Motor neuron (in vitro differentiated cells): ENCODE measurements at regions not wholly inside any gene's neighbourhood (a gene's known extent, or its start where the extent isn't known, plus 50 kb on each side); places are given as distances from the start of the nearest gene placed in this dataset.
A peak's percentile ranks its signal among the peaks of the same experiment; 100 is the strongest.

Experiments
- ATAC-seq, 8 experiments: fragments of 200-7000 bp; cut with Tn5 transposase; replicated peaks in 6 of 8; 2 replicates each; pipeline ENCODE4 v1.8.0; 2021; ENCODE audit warnings: mild to moderate bottlenecking in 8 of 8, moderate library complexity in 8 of 8
- H3K27ac ChIP-seq, 2 donors: fragments of 250-450 bp; sonication (Bioruptor Pico); 2 replicates each; pipeline ENCODE4 v1.9.0; 2021; ENCODE audit warnings: antibody characterized with exemption in 2 of 2, mild to moderate bottlenecking in 2 of 2, moderate library complexity in 1 of 2
- H3K4me1 ChIP-seq, 2 donors: fragments of 250-450 bp; sonication (Bioruptor Pico); replicated peaks in 1 of 2; 2 replicates each; pipeline ENCODE4 v1.6.1; 2021; ENCODE audit warnings: antibody characterized with exemption in 2 of 2, mild to moderate bottlenecking in 2 of 2, moderate library complexity in 1 of 2
- H3K4me3 ChIP-seq, 5 donors: fragments of 250-450 bp; sonication (Bioruptor Pico); 2 replicates each; pipeline ENCODE4 v1.9.0; 2021; ENCODE audit warnings: antibody characterized with exemption in 5 of 5, mild to moderate bottlenecking in 5 of 5, moderate library complexity in 4 of 5
- WGBS, 10 experiments: fragments of 450-650 bp; shearing (Covaris generic); methylation state at CpG; one replicate each; pipeline ENCODE4 v1.0.0; 2022; 5-methylcytosine and 5-hydroxymethylcytosine counted together
- in situ Hi-C, 9 experiments: fragments of 400-800 bp; cut with MboI; loops; one replicate each; pipeline ENCODE4 v1.15.0; 2021; ENCODE audit warnings: low sequenced_read_pairs in 9 of 9, low pct_unique_long_range_greater_than_20kb in 2 of 9; ENCODE audit not compliant: unreplicated experiment in 9 of 9

DNA sequence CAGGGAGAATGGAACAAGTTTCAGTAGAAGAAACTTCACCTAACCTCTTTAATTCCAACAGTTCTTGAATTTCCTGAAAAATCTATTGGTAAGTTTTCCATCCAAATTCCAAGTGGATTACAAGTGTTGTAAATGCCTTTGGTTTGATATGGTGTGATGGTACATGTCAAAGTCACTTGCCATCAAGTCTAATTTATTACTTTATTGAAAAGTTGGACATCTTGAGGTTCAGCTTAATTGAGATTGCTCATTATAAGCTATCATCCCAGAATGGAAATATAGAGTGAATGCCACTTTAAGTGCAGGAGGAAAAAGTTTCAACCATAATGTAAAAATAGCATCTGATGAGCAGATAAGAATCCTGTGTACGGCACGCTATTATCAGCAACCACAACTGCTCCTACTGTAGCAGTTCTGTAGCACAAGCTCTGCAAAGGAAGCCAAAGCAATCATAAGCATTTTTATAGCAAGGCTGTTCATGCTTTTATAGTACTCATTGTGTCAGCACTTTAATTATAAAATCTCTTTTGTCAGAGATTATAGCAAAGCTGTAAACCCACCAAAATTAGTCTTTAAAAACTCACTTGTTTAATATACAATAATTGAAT, 991.8 kb upstream of the PHF14 start:
- no peak overlapping the region for H3K4me3 ChIP-seq
- in situ Hi-C loops = no loop called here
- 10 to 100% (median 92%) methylated on average over 2 of the region's 2 CpGs; no CpG with 5 or more reads in 3 of the 10 experiments for WGBS, 10 experiments
- no peak overlapping the region for H3K27ac ChIP-seq
- H3K4me1 ChIP-seq = no peaks in the 10 kb centered on the region
- no peak for ATAC-seq

DNA sequence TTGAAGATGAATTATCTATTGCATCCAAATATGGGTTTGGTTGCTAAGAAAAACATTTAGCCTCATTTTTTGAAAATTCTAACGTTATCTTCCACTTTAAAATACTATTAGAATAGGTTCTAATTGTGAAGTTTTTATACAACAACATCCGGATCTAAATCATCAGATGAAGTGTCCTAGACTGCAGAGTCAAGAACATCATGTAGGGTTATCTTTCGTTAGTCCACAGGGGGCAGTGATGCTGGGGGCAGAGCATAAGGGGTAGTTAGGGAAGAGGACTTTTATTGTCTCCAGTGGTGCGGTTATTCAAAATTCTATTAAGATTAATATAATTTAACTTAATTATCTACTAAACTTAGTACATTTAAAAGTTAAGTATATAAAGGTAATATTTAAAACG, 990.6 kb upstream of the PHF14 start:
- no peak overlapping the region for H3K4me3 ChIP-seq
- H3K27ac ChIP-seq = no peak overlapping the region
- in situ Hi-C loops = no loop called here
- no peaks in the 10 kb centered on the region for H3K4me1 ChIP-seq
- ATAC-seq = no peak
- WGBS, 10 experiments = 17 to 100% (median 67%) methylated on average over 1 to 5 of the region's 5 CpGs

DNA sequence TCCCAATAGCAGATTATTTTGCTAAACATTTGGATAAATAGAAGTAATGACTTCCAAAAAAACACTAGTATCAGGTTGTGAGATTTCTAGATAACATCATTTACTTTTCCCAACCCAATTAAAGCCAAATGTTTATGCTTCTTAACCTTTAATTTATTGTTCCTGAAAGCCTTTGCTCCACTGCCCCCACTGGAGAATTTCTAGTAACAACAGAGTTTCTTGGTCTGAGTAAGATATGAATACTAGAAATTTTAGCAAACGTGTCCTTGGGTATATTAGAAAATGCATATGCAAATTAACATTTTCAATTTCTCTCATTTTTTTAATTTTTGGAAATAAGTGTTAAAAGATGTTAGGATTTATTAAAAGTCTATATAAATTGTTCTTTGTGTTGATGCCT, 958.0 kb upstream of the PHF14 start:
- Histone ChIP-seq H3K4me1 (no peaks in the 10 kb centered on the region), H3K27ac (no peak overlapping the region), H3K4me3 (no peak overlapping the region)
- in situ Hi-C loops = no loop called here
- ATAC-seq = no peak
- 0 to 100% (median 67%) methylated on average over 1 of the region's 1 CpG; no CpG with 5 or more reads in 1 of the 10 experiments for WGBS, 10 experiments

DNA sequence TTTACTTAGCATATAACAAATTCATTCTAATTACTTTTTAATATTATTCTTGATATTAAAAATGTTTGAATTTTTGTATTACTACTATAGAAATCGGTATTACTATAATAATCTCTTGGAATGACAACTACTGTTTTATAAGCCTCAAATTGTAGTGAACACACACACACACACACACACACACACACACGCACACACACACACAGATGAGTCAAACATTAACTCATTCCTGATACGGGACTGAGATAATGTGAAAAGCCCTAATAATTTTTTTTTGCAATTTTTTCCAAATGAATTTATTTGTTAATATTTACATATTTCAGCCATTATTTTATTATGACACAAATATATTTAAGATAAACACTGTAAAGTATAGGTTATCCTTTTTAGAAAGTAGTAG, 951.2 kb upstream of the PHF14 start:
- in situ Hi-C loops = no loop called here

DNA sequence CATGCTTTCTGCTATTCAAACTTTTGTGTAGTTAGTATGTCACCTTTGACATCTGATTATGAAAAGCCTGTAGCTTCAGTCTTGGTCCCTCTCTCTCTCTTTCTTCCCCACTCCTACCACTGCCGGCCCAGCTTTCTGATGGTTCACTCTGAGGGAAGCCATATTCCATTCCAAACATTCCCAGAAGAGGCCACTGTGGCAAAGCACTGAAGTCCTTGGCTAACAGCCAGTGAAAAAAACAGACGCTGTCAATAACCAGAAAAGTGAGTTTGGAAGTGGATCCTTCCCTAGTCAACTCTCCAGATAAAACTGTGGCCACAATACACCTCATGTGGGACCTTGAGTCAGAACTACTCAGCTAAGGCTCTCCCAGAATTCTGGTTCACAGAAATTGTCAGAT, 950.7 kb upstream of the PHF14 start:
- peak in 2 of 8 experiments; percentile 30 to 53 for ATAC-seq
- Histone ChIP-seq H3K4me1 (no peaks in the 10 kb centered on the region), H3K4me3 (no peak overlapping the region), H3K27ac (no peak overlapping the region)
- WGBS, 10 experiments = 0 to 43% (median 20%) methylated on average over 1 to 2 of the region's 2 CpGs; no CpG with 5 or more reads in 1 of the 10 experiments
- in situ Hi-C loops = no loop called here

More for the DNA sequence above, 951.2 kb upstream of the PHF14 start:
- H3K4me3 ChIP-seq = no peak overlapping the region
- no peak for ATAC-seq
- WGBS, 10 experiments = 4 to 88% (median 52%) methylated on average over 2 to 3 of the region's 3 CpGs; no CpG with 5 or more reads in 2 of the 10 experiments
- no peak overlapping the region for H3K27ac ChIP-seq
- no peaks in the 10 kb centered on the region for H3K4me1 ChIP-seq

DNA sequence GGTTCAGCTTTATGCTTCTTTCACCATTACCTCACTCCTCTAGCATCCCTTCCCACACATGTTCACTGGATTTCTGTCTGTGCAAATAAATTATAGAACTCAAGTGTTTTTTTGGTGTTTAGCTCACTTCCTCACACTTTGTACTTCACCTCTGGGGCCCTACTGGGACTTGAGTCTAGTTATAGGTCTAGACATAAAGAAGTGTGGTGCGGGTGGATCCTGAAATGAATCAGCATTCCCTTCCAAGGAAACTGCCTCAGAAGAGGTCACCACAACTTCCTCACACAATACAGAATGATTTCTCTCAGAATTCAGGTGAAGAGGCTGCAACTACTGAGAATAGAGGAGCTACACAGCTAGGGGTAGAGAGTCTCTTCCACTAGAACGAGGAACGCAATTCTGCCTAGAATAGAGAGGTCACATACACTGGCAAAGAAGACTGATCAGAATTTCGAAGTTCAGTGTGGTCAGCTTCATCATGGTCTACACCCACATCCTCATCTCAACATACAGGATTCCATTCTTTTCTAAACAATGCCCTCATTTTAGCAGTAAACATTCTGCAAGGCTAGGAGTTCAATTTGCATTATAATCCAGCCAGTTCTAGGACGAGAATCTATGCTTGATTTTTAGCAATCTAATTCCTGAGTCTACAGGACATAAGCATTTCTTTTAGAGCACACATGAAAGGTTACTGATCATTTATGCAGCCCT, 938.7 kb upstream of the PHF14 start:
- Histone ChIP-seq H3K27ac (no peak overlapping the region), H3K4me1 (no peaks in the 10 kb centered on the region), H3K4me3 (no peak overlapping the region)
- no peak for ATAC-seq
- in situ Hi-C loops = no loop called here
- 0 to 80% (median 53%) methylated on average over 1 to 5 of the region's 5 CpGs for WGBS, 10 experiments

DNA sequence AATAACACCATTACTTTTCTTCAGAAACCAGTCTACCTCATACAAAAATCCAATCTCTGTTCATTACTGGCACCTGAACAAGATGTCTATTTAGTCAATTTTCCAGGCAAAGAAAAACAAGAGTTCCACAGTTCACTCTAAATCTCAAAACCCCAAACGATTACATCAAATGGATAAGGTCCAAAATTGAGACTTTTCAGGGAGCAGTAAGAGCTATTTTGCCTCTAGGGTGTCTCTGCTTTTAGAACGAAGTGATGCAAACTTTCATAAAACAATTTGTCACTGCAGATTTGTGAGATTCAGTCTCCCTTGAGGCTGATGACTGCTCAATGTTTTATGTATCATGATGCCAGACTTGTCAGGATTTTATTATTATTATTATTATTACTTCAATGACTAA, 937.0 kb upstream of the PHF14 start:
- Histone ChIP-seq H3K4me1 (no peaks in the 10 kb centered on the region), H3K4me3 (no peak overlapping the region), H3K27ac (no peak overlapping the region)
- WGBS, 10 experiments = 0 to 92% (median 67%) methylated on average over 1 to 2 of the region's 2 CpGs; no CpG with 5 or more reads in 1 of the 10 experiments
- ATAC-seq = no peak
- in situ Hi-C loops = no loop called here

DNA sequence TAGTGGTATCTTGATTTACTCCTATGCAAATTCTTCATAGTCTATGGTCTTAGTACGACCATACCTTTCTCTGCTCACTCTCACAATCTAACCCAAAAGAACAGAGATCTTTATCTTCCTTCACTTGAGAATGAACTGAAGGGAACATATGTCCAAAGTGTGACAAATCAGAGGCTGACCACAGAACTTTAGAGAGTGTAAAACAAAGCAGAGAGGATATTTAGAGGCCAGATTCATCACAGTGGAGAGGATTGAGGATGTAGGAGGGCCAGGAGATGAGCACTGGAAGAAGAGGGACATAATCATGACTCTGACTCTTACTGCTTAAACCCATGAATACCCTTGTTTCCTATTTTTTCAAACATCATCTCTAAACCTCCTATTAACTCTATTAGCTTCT, 935.3 kb upstream of the PHF14 start:
- H3K4me3 ChIP-seq = no peak overlapping the region
- ATAC-seq = no peak
- no peaks in the 10 kb centered on the region for H3K4me1 ChIP-seq
- H3K27ac ChIP-seq = no peak overlapping the region
- WGBS, 10 experiments = 0 to 100% (median 89%) methylated on average over 1 of the region's 1 CpG; no CpG with 5 or more reads in 1 of the 10 experiments
- in situ Hi-C loops = no loop called here

DNA sequence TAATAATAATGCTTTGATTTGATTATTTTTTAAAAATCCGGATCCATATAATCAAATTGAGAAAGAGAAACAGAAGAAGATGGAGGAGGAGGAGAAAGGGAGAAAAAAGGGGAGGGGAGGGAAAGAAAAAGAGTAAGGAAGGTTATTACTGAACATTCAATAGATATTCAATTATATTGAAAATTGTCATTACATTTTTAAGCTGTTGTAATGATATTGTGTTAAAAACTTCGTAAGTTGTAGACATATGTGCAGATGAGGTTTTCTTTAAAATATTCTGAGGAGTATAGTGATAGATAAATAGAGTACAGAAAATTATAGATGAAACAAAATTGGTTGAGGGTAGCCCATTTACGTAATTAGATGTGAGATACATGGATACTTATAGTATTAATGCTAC, 933.0 kb upstream of the PHF14 start:
- Histone ChIP-seq H3K4me3 (no peak overlapping the region), H3K4me1 (no peaks in the 10 kb centered on the region), H3K27ac (no peak overlapping the region)
- WGBS, 10 experiments = 0 to 100% (median 72%) methylated on average over 2 to 3 of the region's 3 CpGs
- in situ Hi-C loops = no loop called here
- ATAC-seq = no peak

DNA sequence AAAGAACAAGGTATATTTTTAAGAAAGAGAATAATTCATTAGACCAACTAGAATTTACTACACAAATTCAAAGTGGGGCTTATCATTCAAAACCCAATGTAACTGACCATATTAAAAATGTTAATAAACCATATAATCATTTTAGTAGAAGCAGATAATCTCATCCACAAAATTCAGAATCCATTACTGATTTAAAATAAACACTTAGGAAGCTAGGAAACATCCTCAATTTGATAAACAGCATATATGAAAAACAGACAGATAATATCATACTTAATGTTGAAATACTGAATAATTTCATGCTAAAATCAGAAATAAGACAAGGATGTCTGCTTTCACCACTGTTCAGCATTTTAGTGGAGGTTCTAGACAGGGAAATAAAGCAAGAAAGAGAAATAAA, 902.8 kb upstream of the PHF14 start:
- in situ Hi-C loops = no loop called here
- Histone ChIP-seq H3K4me3 (no peak overlapping the region), H3K4me1 (no peaks in the 10 kb centered on the region), H3K27ac (no peak overlapping the region)
- no peak for ATAC-seq

DNA sequence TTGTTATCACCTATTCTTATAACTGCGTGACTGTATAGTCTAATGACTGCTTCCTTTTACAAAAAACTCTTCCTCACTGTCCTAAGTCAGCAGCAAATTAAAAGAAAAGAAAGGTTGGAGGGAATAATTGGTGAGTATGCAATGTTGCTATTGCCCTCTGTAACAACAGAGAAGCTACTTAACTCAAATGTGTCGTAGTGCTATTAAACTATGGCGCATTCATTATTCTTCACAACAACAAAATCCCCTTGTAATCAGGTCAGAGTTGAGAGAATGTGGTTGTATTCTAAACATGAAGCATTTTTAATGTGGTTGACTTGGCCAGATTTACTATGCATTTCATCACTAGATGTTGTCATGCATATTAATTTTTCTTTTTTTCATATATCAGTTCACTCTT, 897.8 kb upstream of the PHF14 start:
- in situ Hi-C loops = no loop called here
- H3K4me3 ChIP-seq = no peak overlapping the region
- no peaks in the 10 kb centered on the region for H3K4me1 ChIP-seq
- WGBS, 10 experiments = 0 to 100% (median 80%) methylated on average over 1 to 3 of the region's 3 CpGs; no CpG with 5 or more reads in 1 of the 10 experiments
- peak in 1 of 8 experiments; percentile 37 for ATAC-seq
- H3K27ac ChIP-seq = no peak overlapping the region

DNA sequence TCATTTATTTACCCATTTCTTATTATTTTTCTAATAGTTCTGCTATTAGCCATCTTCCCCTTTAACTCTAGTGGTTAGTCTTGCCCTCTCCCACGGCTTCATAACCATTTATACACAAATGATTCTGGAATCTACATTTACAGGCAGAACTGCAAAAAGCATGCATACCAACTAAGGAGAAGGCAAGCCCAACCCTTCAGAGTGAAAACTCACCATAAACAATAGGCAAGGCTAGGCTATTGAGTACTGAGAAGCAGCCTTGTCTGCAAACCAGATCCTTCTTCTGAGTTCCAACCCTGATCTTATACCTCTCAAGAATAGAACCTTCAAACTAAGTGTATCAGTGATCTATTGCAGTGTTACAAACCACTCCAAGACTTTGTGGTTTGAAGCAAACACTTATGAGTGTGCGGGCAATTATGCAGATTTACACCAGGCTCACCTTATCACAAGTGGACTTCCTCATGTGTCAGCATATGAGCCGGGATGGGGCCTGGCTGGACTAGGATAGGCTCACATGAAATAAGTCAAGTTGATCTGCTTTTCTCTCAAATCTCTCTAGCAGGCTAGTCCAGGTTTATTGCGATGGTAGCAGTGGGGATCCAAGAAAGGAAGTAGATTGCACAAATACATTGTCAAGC, 896.9 kb upstream of the PHF14 start:
- peak in 5 of 8 experiments; percentile 7 to 62 (median 50) for ATAC-seq
- WGBS, 10 experiments = 0 to 100% (median 38%) methylated on average over 1 to 4 of the region's 4 CpGs
- in situ Hi-C loops = no loop called here
- Histone ChIP-seq H3K4me1 (no peaks in the 10 kb centered on the region), H3K4me3 (no peak overlapping the region), H3K27ac (no peak overlapping the region)

DNA sequence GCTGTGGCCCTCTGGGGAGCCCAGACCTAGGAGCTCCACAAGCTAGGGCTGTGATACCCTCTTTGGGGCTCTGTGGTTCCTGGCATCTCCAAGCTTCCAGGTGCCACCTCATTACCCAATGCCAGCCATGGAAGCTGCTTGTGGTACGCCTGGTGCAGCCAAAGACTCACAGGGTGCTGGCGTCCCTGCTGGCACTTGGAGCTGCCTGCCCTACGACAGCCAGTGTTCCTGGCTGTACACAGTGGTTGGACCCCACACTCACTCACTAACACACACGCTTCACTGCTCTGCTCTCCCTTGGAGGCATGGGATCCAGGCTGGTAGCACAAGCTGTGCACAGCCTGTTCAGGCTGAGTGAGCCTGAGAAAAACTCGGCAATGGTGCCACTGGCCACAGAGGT, 894.1 kb upstream of the PHF14 start:
- no peak for ATAC-seq
- in situ Hi-C loops = no loop called here
- H3K27ac ChIP-seq = no peak overlapping the region
- whole genome bisulfite sequencing, 10 experiments = 0 to 100% (median 80%) methylated on average over 1 to 4 of the region's 5 CpGs; no CpG with 5 or more reads in 1 of the 10 experiments
- H3K4me3 ChIP-seq = no peak overlapping the region
- H3K4me1 ChIP-seq = no peaks in the 10 kb centered on the region
